ENCODE measurements at regions not wholly inside any gene's neighbourhood (a gene's known extent, or its start where the extent isn't known, plus 50 kb on each side); places are given as distances from the start of the nearest gene placed in this dataset.

DNA sequence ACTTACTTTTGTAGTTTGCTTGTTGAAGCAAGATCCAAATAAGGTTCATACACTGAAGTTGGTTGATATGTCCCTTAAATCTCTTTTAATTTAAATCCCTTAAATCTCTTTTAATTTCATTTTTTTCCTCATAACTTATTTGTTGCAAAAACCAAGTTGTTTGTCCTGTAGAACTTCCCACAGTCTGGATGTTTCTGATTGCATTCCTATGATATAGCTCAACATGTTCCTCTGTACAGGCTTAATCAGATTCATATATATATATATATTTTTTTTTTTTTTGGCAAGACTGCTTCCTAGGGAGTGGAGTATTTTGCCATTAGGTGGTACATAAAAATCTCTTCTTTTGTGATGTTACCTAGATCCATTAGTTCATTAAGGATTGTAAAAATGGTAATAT lies 174.9 kb upstream of the MKLN1 start:
- Histone ChIP-seq H3K9me1 (ENCODE audit: control insufficient read depth, extremely low read depth, insufficient read depth, low read length) (no peaks in the 10 kb centered on the region), H2AFZ (ENCODE audit: control insufficient read depth, low read length) (no peak overlapping the region), H3K4me1 (ENCODE audit: control insufficient read depth, extremely low read depth, insufficient read depth, low read length) (peaks cover 11% of the 10 kb centered on the region), H3K27me3 (ENCODE audit: control insufficient read depth, extremely low read depth, insufficient read depth, low read length) (no peaks in the 10 kb centered on the region), H3K27ac (ENCODE audit: control insufficient read depth, insufficient read depth, low read length) (no peak overlapping the region), H3K9me3 (ENCODE audit: control insufficient read depth, low read depth, low read length) (no peaks in the 10 kb centered on the region), H3K4me3 (ENCODE audit: control insufficient read depth in 2 of 3, extremely low read depth in 1 of 3, insufficient read depth in 2 of 3, low read depth in 1 of 3, low read length in 3 of 3) (no peak overlapping the region), H3K36me3 (ENCODE audit: control insufficient read depth in 2 of 2, extremely low read depth in 1 of 2, insufficient read depth in 2 of 2, low read length in 2 of 2) (no peaks in the 10 kb centered on the region), H3K79me2 (ENCODE audit: control insufficient read depth, insufficient read depth, low read length) (no peaks in the 10 kb centered on the region), H3K9ac (ENCODE audit: control insufficient read depth, extremely low read depth, insufficient read depth, low read length) (no peak overlapping the region), H4K20me1 (ENCODE audit: control insufficient read depth, extremely low read depth, insufficient read depth, low read length) (no peaks in the 10 kb centered on the region), H3K4me2 (ENCODE audit: control insufficient read depth, extremely low read depth, insufficient read depth, low read depth, low read length) (no peak overlapping the region)
- DNase-seq (ENCODE audit: low read depth, low spot score) (no peak), FAIRE-seq (no peak)
- TF ChIP-seq, protein P1, sequence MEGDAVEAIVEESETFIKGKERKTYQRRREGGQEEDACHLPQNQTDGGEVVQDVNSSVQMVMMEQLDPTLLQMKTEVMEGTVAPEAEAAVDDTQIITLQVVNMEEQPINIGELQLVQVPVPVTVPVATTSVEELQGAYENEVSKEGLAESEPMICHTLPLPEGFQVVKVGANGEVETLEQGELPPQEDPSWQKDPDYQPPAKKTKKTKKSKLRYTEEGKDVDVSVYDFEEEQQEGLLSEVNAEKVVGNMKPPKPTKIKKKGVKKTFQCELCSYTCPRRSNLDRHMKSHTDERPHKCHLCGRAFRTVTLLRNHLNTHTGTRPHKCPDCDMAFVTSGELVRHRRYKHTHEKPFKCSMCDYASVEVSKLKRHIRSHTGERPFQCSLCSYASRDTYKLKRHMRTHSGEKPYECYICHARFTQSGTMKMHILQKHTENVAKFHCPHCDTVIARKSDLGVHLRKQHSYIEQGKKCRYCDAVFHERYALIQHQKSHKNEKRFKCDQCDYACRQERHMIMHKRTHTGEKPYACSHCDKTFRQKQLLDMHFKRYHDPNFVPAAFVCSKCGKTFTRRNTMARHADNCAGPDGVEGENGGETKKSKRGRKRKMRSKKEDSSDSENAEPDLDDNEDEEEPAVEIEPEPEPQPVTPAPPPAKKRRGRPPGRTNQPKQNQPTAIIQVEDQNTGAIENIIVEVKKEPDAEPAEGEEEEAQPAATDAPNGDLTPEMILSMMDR (optimal IDR thresholded peaks at IDR 0.05 in 1 of 3, IDR thresholded peaks at IDR 0.05 in 1 of 3, conservative IDR thresholded peaks at IDR 0.05 in 1 of 3; ENCODE audit: extremely low read depth in 1 of 3, insufficient read depth in 2 of 3, low read length in 3 of 3), result no peak
- TF ChIP-seq EZH2 (IDR thresholded peaks at IDR 0.05; ENCODE audit: low read length), result no peak
- dilution Hi-C loops (cut with MboI; ENCODE audit: extremely low pct_ligation_motif_present, low sequenced_read_pairs), result no loop called here

DNA sequence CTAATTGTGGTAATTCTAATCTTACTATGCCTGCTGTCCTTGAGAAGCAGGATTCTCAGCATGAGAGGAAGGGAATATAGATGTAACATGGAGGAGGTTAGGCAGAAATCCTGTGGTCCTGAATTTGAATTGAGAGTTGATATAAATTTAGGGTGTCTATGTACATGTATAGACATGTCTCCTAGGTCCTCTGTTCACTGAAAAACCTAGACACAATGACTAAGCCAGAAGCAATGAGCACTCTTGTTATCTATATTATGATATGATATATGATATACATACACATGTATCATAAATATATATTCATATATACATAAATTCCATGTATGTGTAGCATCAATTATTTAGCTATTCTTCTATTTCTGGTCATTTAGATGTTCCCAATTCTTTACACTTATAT lies 173.3 kb upstream of the MKLN1 start:
- no peaks in the 10 kb centered on the region for H3K9me3 ChIP-seq (ENCODE audit: control insufficient read depth, low read depth, low read length)
- H3K9me1 ChIP-seq (ENCODE audit: control insufficient read depth, extremely low read depth, insufficient read depth, low read length), result no peaks in the 10 kb centered on the region
- FAIRE-seq (no peak), DNase-seq (ENCODE audit: low read depth, low spot score) (no peak)
- dilution Hi-C loops (cut with MboI; ENCODE audit: extremely low pct_ligation_motif_present, low sequenced_read_pairs), result no loop called here
- H3K27ac ChIP-seq (ENCODE audit: control insufficient read depth, insufficient read depth, low read length), result peak overlapping the region; percentile 37
- TF ChIP-seq, protein P1 (optimal IDR thresholded peaks at IDR 0.05 in 1 of 3, IDR thresholded peaks at IDR 0.05 in 1 of 3, conservative IDR thresholded peaks at IDR 0.05 in 1 of 3; ENCODE audit: extremely low read depth in 1 of 3, insufficient read depth in 2 of 3, low read length in 3 of 3), result no peak
- TF ChIP-seq EZH2 (IDR thresholded peaks at IDR 0.05; ENCODE audit: low read length), result no peak
- no peaks in the 10 kb centered on the region for H4K20me1 ChIP-seq (ENCODE audit: control insufficient read depth, extremely low read depth, insufficient read depth, low read length)
- peaks cover 11% of the 10 kb centered on the region for H3K4me1 ChIP-seq (ENCODE audit: control insufficient read depth, extremely low read depth, insufficient read depth, low read length)
- peak overlapping the region; percentile 17 for H3K4me2 ChIP-seq (ENCODE audit: control insufficient read depth, extremely low read depth, insufficient read depth, low read depth, low read length)
- no peaks in the 10 kb centered on the region for H3K36me3 ChIP-seq (ENCODE audit: control insufficient read depth in 2 of 2, extremely low read depth in 1 of 2, insufficient read depth in 2 of 2, low read length in 2 of 2)
- H2AFZ ChIP-seq (ENCODE audit: control insufficient read depth, low read length), result no peak overlapping the region
- H3K4me3 ChIP-seq (ENCODE audit: control insufficient read depth in 2 of 3, extremely low read depth in 1 of 3, insufficient read depth in 2 of 3, low read depth in 1 of 3, low read length in 3 of 3), result no peak overlapping the region
- H3K79me2 ChIP-seq (ENCODE audit: control insufficient read depth, insufficient read depth, low read length), result no peaks in the 10 kb centered on the region
- H3K27me3 ChIP-seq (ENCODE audit: control insufficient read depth, extremely low read depth, insufficient read depth, low read length), result no peaks in the 10 kb centered on the region
- H3K9ac ChIP-seq (ENCODE audit: control insufficient read depth, extremely low read depth, insufficient read depth, low read length), result no peak overlapping the region

All from keratinocyte (primary cell).